Hepatocyte (in vitro differentiated cells): ENCODE measurements at regions not wholly inside any gene's neighbourhood (a gene's known extent, or its start where the extent isn't known, plus 50 kb on each side); places are given as distances from the start of the nearest gene placed in this dataset.

Source experiments
- EZH2phosphoT487 ChIP-seq: fragments of 200-600 bp; sonication (generic); IDR thresholded peaks from one replicate; pipeline ENCODE4 v1.6.1; 2018; ENCODE audit warnings: antibody characterized with exemption, mild to moderate bottlenecking, low read depth, moderate library complexity; ENCODE audit not compliant: unreplicated experiment, severe bottlenecking
- TF ChIP-seq, protein P1 (sequence below): fragments of 200-600 bp; sonication (generic); IDR thresholded peaks from 2 replicates; pipeline ENCODE4 v1.5.1; 2016; ENCODE audit warnings: antibody characterized with exemption, mild to moderate bottlenecking; ENCODE audit not compliant: poor library complexity

DNA sequence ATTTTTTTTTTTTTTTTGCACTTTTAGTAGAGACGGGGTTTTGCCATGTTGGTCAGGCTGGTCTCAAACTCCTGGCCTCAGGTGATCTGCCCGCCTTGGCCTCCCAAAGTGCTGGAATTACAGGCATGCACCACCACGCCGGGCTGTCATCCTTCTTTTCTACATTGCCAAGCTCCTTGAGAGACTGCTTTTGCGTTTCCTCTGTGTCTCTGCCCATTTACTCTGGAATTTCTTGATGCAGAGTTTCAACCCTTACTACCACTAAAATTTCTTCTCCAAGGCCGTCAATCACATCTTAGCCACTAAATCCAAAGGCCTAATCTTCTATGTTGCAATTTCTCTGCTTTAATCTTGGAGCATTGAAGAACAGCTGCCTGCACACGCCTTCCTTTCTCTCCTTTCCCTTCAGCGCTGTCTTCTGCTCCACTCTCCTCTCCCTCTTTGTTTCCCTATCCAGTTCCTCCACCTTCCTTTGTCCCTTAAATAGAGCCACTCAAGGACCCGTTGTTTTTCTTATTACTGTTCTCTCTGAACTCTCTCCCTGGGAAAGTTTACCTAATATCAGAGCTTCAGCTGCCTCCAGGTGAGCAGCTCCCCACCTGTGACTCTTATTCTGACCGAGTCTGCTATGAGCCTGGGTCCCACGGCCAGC is 98.8 kb downstream of the SLC35B3 start:
- TF ChIP-seq, protein P1, sequence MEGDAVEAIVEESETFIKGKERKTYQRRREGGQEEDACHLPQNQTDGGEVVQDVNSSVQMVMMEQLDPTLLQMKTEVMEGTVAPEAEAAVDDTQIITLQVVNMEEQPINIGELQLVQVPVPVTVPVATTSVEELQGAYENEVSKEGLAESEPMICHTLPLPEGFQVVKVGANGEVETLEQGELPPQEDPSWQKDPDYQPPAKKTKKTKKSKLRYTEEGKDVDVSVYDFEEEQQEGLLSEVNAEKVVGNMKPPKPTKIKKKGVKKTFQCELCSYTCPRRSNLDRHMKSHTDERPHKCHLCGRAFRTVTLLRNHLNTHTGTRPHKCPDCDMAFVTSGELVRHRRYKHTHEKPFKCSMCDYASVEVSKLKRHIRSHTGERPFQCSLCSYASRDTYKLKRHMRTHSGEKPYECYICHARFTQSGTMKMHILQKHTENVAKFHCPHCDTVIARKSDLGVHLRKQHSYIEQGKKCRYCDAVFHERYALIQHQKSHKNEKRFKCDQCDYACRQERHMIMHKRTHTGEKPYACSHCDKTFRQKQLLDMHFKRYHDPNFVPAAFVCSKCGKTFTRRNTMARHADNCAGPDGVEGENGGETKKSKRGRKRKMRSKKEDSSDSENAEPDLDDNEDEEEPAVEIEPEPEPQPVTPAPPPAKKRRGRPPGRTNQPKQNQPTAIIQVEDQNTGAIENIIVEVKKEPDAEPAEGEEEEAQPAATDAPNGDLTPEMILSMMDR = no peak
- no peak for TF ChIP-seq EZH2phosphoT487
